Skeletal muscle tissue (tissue), 3 donors: ENCODE measurements at regions not wholly inside any gene's neighbourhood (a gene's known extent, or its start where the extent isn't known, plus 50 kb on each side); places are given as distances from the start of the nearest gene placed in this dataset.
"Not testable (repeated sequence)": the region's sequence is repeated elsewhere in the genome, so short reads cannot be mapped to it uniquely, and the experiment has no call there.

Experiments used
- H3K27ac ChIP-seq: one replicate; pipeline ENCODE4 v1.7.0; 2013; ENCODE audit warnings: mild to moderate bottlenecking, low read depth, low read length, inconsistent platforms
- H3K27me3 ChIP-seq, 3 donors: one replicate each; pipeline ENCODE4 v1.7.0; 2013; ENCODE audit warnings: low read length in 3 of 3; ENCODE audit not compliant: control insufficient read depth in 3 of 3, insufficient read depth in 3 of 3
- H3K36me3 ChIP-seq, 3 donors: one replicate each; pipeline ENCODE4 v1.7.0; 2013; ENCODE audit warnings: low read length in 3 of 3; ENCODE audit not compliant: control insufficient read depth in 3 of 3, insufficient read depth in 3 of 3
- H3K4me1 ChIP-seq, 3 donors: one replicate each; pipeline ENCODE4 v1.7.0; 2013; ENCODE audit warnings: low read length in 3 of 3, mild to moderate bottlenecking in 3 of 3; ENCODE audit not compliant: control insufficient read depth in 3 of 3, insufficient read depth in 3 of 3
- H3K4me3 ChIP-seq, 3 donors: one replicate each; pipeline ENCODE4 v1.7.0; 2013; ENCODE audit warnings: low read length in 3 of 3
- H3K9ac ChIP-seq, 3 donors: one replicate each; pipeline ENCODE4 v1.7.0; 2013; ENCODE audit warnings: low read length in 3 of 3, mild to moderate bottlenecking in 3 of 3, moderate library complexity in 2 of 3, low read depth in 1 of 3
- H3K9me3 ChIP-seq, 3 donors: one replicate each; pipeline ENCODE4 v1.7.0; 2013; ENCODE audit warnings: low read length in 3 of 3; ENCODE audit not compliant: control insufficient read depth in 3 of 3
- donor health status: Osteomylitis.

- not testable (repeated sequence) for H3K36me3 ChIP-seq, H3K27me3 ChIP-seq, H3K4me1 ChIP-seq, H3K4me3 ChIP-seq, H3K9me3 ChIP-seq, H3K9ac ChIP-seq, H3K27ac ChIP-seq
Observed at GRCh38 chr5:40195574-40195973, 484.1 kb upstream of the PTGER4 start.

GRCh38 chr5:40191150-40191549 lies 488.6 kb upstream of the PTGER4 start:
- H3K4me1 ChIP-seq = no peaks in the 10 kb centered on the region
- H3K27me3 ChIP-seq = no peaks in the 10 kb centered on the region
- H3K27ac ChIP-seq = no peak overlapping the region
- no peak overlapping the region for H3K9ac ChIP-seq
- H3K4me3 ChIP-seq = no peak overlapping the region
- H3K36me3 ChIP-seq = no peaks in the 10 kb centered on the region
- no peaks in the 10 kb centered on the region for H3K9me3 ChIP-seq

GRCh38 chr5:40172721-40173120 lies 507.0 kb upstream of the PTGER4 start:
- no peaks in the 10 kb centered on the region for H3K4me1 ChIP-seq
- peaks cover 0 to 6% (median 2%) of the 10 kb centered on the region in 3 donors for H3K9me3 ChIP-seq
- H3K27me3 ChIP-seq = no peaks in the 10 kb centered on the region
- no peak overlapping the region for H3K9ac ChIP-seq
- no peak overlapping the region for H3K4me3 ChIP-seq
- H3K27ac ChIP-seq = no peak overlapping the region
- H3K36me3 ChIP-seq = no peaks in the 10 kb centered on the region

- H3K27ac ChIP-seq = no peak overlapping the region
- no peak overlapping the region for H3K4me3 ChIP-seq
- H3K4me1 ChIP-seq = no peaks in the 10 kb centered on the region
- peaks cover 0 to 6% (median 2%) of the 10 kb centered on the region in 3 donors for H3K9me3 ChIP-seq
- H3K27me3 ChIP-seq = no peaks in the 10 kb centered on the region
- no peak overlapping the region for H3K9ac ChIP-seq
- H3K36me3 ChIP-seq = no peaks in the 10 kb centered on the region
Observed at GRCh38 chr5:40171971-40172370, 507.7 kb upstream of the PTGER4 start.

- Histone ChIP-seq H3K9me3 (peaks cover 0 to 6% (median 2%) of the 10 kb centered on the region in 3 donors), H3K36me3 (no peaks in the 10 kb centered on the region), H3K4me1 (no peaks in the 10 kb centered on the region), H3K4me3 (no peak overlapping the region), H3K27me3 (no peaks in the 10 kb centered on the region), H3K27ac (no peak overlapping the region), H3K9ac (no peak overlapping the region)
Observed at GRCh38 chr5:40167283-40167682, 512.4 kb upstream of the PTGER4 start.

GRCh38 chr5:40166802-40167201 lies 512.9 kb upstream of the PTGER4 start:
- Histone ChIP-seq H3K27ac (no peak overlapping the region), H3K9me3 (peaks cover 0 to 6% (median 2%) of the 10 kb centered on the region in 3 donors), H3K4me1 (no peaks in the 10 kb centered on the region), H3K4me3 (no peak overlapping the region), H3K27me3 (no peaks in the 10 kb centered on the region), H3K36me3 (no peaks in the 10 kb centered on the region), H3K9ac (no peak overlapping the region)

GRCh38 chr5:40165789-40166728 lies 513.7 kb upstream of the PTGER4 start:
- H3K9me3 ChIP-seq = peaks cover 0 to 6% (median 0%) of the 10 kb centered on the region in 3 donors
- no peak overlapping the region for H3K4me3 ChIP-seq
- no peaks in the 10 kb centered on the region for H3K27me3 ChIP-seq
- no peaks in the 10 kb centered on the region for H3K36me3 ChIP-seq
- no peak overlapping the region for H3K9ac ChIP-seq
- no peak overlapping the region for H3K27ac ChIP-seq
- H3K4me1 ChIP-seq = no peaks in the 10 kb centered on the region

- Histone ChIP-seq H3K27ac (no peak overlapping the region), H3K4me1 (no peaks in the 10 kb centered on the region), H3K9ac (no peak overlapping the region), H3K36me3 (no peaks in the 10 kb centered on the region), H3K4me3 (no peak overlapping the region), H3K27me3 (no peaks in the 10 kb centered on the region), H3K9me3 (peaks cover 0 to 3% (median 0%) of the 10 kb centered on the region in 3 donors)
Observed at GRCh38 chr5:40165106-40165788, 514.5 kb upstream of the PTGER4 start.

- Histone ChIP-seq H3K9ac (no peak overlapping the region), H3K36me3 (no peaks in the 10 kb centered on the region), H3K27ac (no peak overlapping the region), H3K4me1 (no peaks in the 10 kb centered on the region), H3K4me3 (no peak overlapping the region), H3K27me3 (no peaks in the 10 kb centered on the region), H3K9me3 (no peaks in the 10 kb centered on the region)
Observed at GRCh38 chr5:40160435-40160834, 519.3 kb upstream of the PTGER4 start.

GRCh38 chr5:40154194-40154593 lies 525.5 kb upstream of the PTGER4 start:
- H3K9me3 ChIP-seq = no peaks in the 10 kb centered on the region
- no peaks in the 10 kb centered on the region for H3K36me3 ChIP-seq
- H3K27me3 ChIP-seq = no peaks in the 10 kb centered on the region
- no peak overlapping the region for H3K27ac ChIP-seq
- H3K4me3 ChIP-seq = no peak overlapping the region
- no peak overlapping the region for H3K9ac ChIP-seq
- no peaks in the 10 kb centered on the region for H3K4me1 ChIP-seq
